ENCODE measurements at regions not wholly inside any gene's neighbourhood (a gene's known extent, or its start where the extent isn't known, plus 50 kb on each side); places are given as distances from the start of the nearest gene placed in this dataset.

GRCh38 chr3:27613846-27614500 lies 108.2 kb downstream of the EOMES start:
- no TSS peak for BruUV-seq (replicated peaks)
- Histone ChIP-seq H3K9me3 (ENCODE audit: control insufficient read depth in 1 of 2, insufficient read depth in 1 of 2, low read depth in 1 of 2, low read length in 2 of 2) (peaks cover 9 to 11% of the 10 kb centered on the region in 2 experiments; a peak in 2 of 4 replicates), H3K9me2 (ENCODE audit: insufficient read depth) (no peaks in the 10 kb centered on the region), H3K36me3 (ENCODE audit: control insufficient read depth in 1 of 2, insufficient read depth in 2 of 2, low read length in 2 of 2) (no peaks in the 10 kb centered on the region), H3K9ac (ENCODE audit: low read length) (no peak overlapping the region), H4K20me1 (ENCODE audit: insufficient read depth) (no peaks in the 10 kb centered on the region), H3K27ac (ENCODE audit: low read depth, low read length) (no peak overlapping the region), H3K4me3 (replicated peaks in 1 of 2; ENCODE audit: low read depth in 1 of 2, low read length in 2 of 2) (no peak overlapping the region), H3K4me1 (ENCODE audit: control insufficient read depth in 1 of 2, insufficient read depth in 2 of 2, low read length in 2 of 2) (no peaks in the 10 kb centered on the region), H3K4me2 (ENCODE audit: low read length) (no peak overlapping the region), H3K27me3 (ENCODE audit: insufficient read depth, low read length) (no peaks in the 10 kb centered on the region), H2AFZ (ENCODE audit: low read depth, low read length, poor library complexity, severe bottlenecking) (no peak overlapping the region), H3K79me2 (ENCODE audit: insufficient read depth, low read length) (no peaks in the 10 kb centered on the region)
- CTCF ChIA-PET, result no interaction called here
- intact Hi-C loops (cut with micrococcal nuclease), result no loop called here
- no peak for TF ChIP-seq ZFX (IDR thresholded peaks at IDR 0.05)
- no peak for TF ChIP-seq SRF (IDR thresholded peaks at IDR 0.05; ENCODE audit: low read depth)
- TF ChIP-seq TCF7L2 (IDR thresholded peaks at IDR 0.05; ENCODE audit: borderline replicate concordance, extremely low read depth, insufficient read depth, insufficient read length), result no peak
- TF ChIP-seq JUND (IDR thresholded peaks at IDR 0.05), result no peak
- TF ChIP-seq MAX (IDR thresholded peaks at IDR 0.05), result no peak
- TF ChIP-seq RAD21 (IDR thresholded peaks at IDR 0.05; ENCODE audit: low read depth), result no peak
- no peak for TF ChIP-seq EZH2 (IDR thresholded peaks at IDR 0.05)
- TF ChIP-seq, protein P1, sequence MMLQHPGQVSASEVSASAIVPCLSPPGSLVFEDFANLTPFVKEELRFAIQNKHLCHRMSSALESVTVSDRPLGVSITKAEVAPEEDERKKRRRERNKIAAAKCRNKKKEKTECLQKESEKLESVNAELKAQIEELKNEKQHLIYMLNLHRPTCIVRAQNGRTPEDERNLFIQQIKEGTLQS (IDR thresholded peaks at IDR 0.05), result no peak
- TF ChIP-seq EZH2phosphoT487 (IDR thresholded peaks at IDR 0.05; ENCODE audit: borderline replicate concordance), result no peak
- TF ChIP-seq ZBTB33 (IDR thresholded peaks at IDR 0.05; ENCODE audit: extremely low read depth, insufficient replicate concordance, low read length), result no peak
- no peak for TF ChIP-seq ZNF274 (IDR thresholded peaks at IDR 0.05; ENCODE audit: low read depth, low read length)
- no peak for TF ChIP-seq SP1 (IDR thresholded peaks at IDR 0.05; ENCODE audit: low read depth)
- no peak for TF ChIP-seq EGR1 (IDR thresholded peaks at IDR 0.05; ENCODE audit: low read depth)
- no peak for TF ChIP-seq YY1 (IDR thresholded peaks at IDR 0.05; ENCODE audit: extremely low read depth, insufficient replicate concordance, low read depth, low read length)
- TF ChIP-seq POLR2AphosphoS5 (IDR thresholded peaks at IDR 0.05; ENCODE audit: low read depth, low read length), result no peak
- no peak for TF ChIP-seq ELF1 (IDR thresholded peaks at IDR 0.05; ENCODE audit: borderline replicate concordance, low read depth)
- TF ChIP-seq POLR2A (IDR thresholded peaks at IDR 0.05; ENCODE audit: borderline replicate concordance, extremely low read depth, insufficient read depth, insufficient read length), result no peak
- RAD21 ChIA-PET (ENCODE audit: low non-redundant PET in 1 of 2, low total read pairs in 2 of 2, uncharacterized antibody in 2 of 2, unreplicated experiment in 2 of 2), result no interaction called here
- no peak for DNase-seq (ENCODE audit: low read depth, low spot score)
- POLR2A ChIA-PET, result no interaction called here
- ATAC-seq, result no peak
